Heart left ventricle (tissue), 13 donors: ENCODE measurements at regions not wholly inside any gene's neighbourhood (a gene's known extent, or its start where the extent isn't known, plus 50 kb on each side); places are given as distances from the start of the nearest gene placed in this dataset.

Experiments used
- POLR2A ChIP-seq, 2 donors: fragments of 450-650 bp; IDR thresholded peaks; one replicate each; pipeline ENCODE4 v1.6.1; 2017; ENCODE audit warnings: antibody characterized with exemption in 2 of 2, mild to moderate bottlenecking in 2 of 2, moderate library complexity in 2 of 2
- TF ChIP-seq, protein P1 (sequence below), 12 donors: fragments of 200-600 bp; sonication (generic) in 4 of 12; IDR thresholded peaks; one replicate each; pipeline versions ENCODE4 v1.5.0 to v1.8.0; 2018 to 2022; ENCODE audit warnings: antibody characterized with exemption in 12 of 12, mild to moderate bottlenecking in 5 of 12
- donor health status: ischemic (EF 13 %, LVEDD 7.1; RV severe dilation, severe dysfunction).
- donor health status: DM: no; HTN: yes; CAD: no.
- donor health status: DM: no; HTN: no; CAD: no.
- donor health status: ischemic (EF 25% LVEDD 6.9; RV normal size, moderate dysfunction).
- donor health status: ischemic (EF 25% LVEDD 5.7; RV mildly dilated, moderate dysfunction).
- donor health status: ischemic (EF 35%, LVEDD 5.7; RV mildly dilated, moderate dysfunction).
- donor health status: nonischemic (EF 11% LVEDD 7.7; RV severe dilation, severe dysfunction).
- donor health status: DM: yes; HTN: yes; CAD: no.
- donor health status: PGD.
- donor health status: ischemic (EF 29% LVEDD 5.4; RV normal size, mild dysfunction).
- donor health status: nonischemic (EF 23%, LVEDD 6.1; RV moderate dilation, normal function).

DNA sequence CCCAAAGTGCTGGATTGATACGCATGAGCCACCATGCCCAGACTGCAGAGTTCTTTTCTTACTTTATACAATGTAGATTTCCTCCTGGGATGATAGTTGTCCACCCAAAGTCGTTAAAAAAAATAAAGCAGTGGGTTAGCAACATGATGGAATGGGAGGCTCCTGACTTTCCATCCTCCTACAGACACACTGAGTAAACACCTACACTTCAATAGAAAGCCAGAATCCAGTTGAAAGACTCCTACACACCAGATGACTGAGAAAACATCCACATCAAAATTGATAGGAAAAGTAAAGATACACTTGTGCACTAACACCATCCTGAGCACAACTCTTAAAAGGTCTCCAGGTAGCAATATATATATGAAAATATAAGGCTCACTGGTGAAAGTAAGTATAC, 95.0 kb upstream of the TUT7 start:
- TF ChIP-seq, protein P1, sequence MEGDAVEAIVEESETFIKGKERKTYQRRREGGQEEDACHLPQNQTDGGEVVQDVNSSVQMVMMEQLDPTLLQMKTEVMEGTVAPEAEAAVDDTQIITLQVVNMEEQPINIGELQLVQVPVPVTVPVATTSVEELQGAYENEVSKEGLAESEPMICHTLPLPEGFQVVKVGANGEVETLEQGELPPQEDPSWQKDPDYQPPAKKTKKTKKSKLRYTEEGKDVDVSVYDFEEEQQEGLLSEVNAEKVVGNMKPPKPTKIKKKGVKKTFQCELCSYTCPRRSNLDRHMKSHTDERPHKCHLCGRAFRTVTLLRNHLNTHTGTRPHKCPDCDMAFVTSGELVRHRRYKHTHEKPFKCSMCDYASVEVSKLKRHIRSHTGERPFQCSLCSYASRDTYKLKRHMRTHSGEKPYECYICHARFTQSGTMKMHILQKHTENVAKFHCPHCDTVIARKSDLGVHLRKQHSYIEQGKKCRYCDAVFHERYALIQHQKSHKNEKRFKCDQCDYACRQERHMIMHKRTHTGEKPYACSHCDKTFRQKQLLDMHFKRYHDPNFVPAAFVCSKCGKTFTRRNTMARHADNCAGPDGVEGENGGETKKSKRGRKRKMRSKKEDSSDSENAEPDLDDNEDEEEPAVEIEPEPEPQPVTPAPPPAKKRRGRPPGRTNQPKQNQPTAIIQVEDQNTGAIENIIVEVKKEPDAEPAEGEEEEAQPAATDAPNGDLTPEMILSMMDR (IDR thresholded peaks at IDR 0.05): no peak
- TF ChIP-seq POLR2A (IDR thresholded peaks at IDR 0.05): no peak
